ENCODE measurements at regions not wholly inside any gene's neighbourhood (a gene's known extent, or its start where the extent isn't known, plus 50 kb on each side); places are given as distances from the start of the nearest gene placed in this dataset.

DNA sequence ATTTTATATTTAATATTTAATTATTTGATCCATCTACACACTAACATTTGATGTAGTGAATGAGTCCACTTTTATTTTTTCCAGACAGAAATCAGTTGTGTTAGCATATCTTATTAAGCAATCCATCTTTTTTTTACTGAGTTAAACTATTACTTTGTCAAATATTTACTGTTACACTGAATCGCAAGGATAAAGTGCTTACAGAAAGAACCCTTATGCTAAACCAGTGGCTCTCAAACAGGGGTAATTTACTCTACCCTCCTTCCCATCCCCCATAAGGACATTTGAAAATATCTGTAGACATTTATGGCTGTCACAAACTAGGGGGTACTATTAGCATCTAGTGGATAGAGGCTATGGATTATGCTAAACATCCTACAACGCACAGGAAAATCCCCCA is 508.2 kb downstream of the C12orf50 start:
- no peak for DNase-seq
- WGBS (ENCODE audit: extremely low coverage, insufficient coverage, low lambda C conversion rate), result no CpG with 5 or more reads among the region's 2 CpGs
- H3K4me3 ChIP-seq (ENCODE audit: low read length), result no peak overlapping the region

GRCh38 chr12:87518481-87518880 is 510.7 kb downstream of the C12orf50 start:
- no peak overlapping the region for H2BK120ac ChIP-seq (ENCODE audit: low read depth, low read length)
- no peak overlapping the region for H2BK5ac ChIP-seq (ENCODE audit: low read length)
- no peak overlapping the region for H3K23ac ChIP-seq (ENCODE audit: low read length)
- no peak overlapping the region for H4K5ac ChIP-seq (ENCODE audit: low read length)
- no peaks in the 10 kb centered on the region for H3K36me3 ChIP-seq (ENCODE audit: control insufficient read depth, insufficient read depth, low read length)
- no CpG with 5 or more reads among the region's 1 CpG for WGBS (ENCODE audit: extremely low coverage, insufficient coverage, low lambda C conversion rate)
- no peaks in the 10 kb centered on the region for H3K4me1 ChIP-seq (ENCODE audit: control insufficient read depth, low read depth, low read length)
- no peak overlapping the region for H3K27ac ChIP-seq (ENCODE audit: low read depth, low read length)
- no peaks in the 10 kb centered on the region for H3K27me3 ChIP-seq (ENCODE audit: insufficient read depth, low read length, poor library complexity)
- H2BK15ac ChIP-seq (replicated peaks; ENCODE audit: low read depth), result no peak overlapping the region
- H3K56ac ChIP-seq (ENCODE audit: low read length), result no peak overlapping the region
- no peaks in the 10 kb centered on the region for H3K79me2 ChIP-seq (ENCODE audit: control insufficient read depth, insufficient read depth, low read length)
- H3K79me1 ChIP-seq (ENCODE audit: low read length), result no peaks in the 10 kb centered on the region
- no peak overlapping the region for H3K9ac ChIP-seq (ENCODE audit: low read length)
- no peak for DNase-seq
- H3K4me2 ChIP-seq (ENCODE audit: low read length), result no peak overlapping the region
- no peak overlapping the region for H3K4ac ChIP-seq (ENCODE audit: low read depth, low read length)
- H3K4me3 ChIP-seq (ENCODE audit: low read length), result no peak overlapping the region
- no peak overlapping the region for H2AK5ac ChIP-seq (ENCODE audit: low read length)
- no peak overlapping the region for H4K8ac ChIP-seq (ENCODE audit: low read depth, low read length)
- no peak overlapping the region for H3K18ac ChIP-seq (ENCODE audit: low read length)

More for the DNA sequence above, 508.2 kb downstream of the C12orf50 start:
- Histone ChIP-seq H3K56ac (ENCODE audit: low read length) (no peak overlapping the region), H3K79me2 (ENCODE audit: control insufficient read depth, insufficient read depth, low read length) (no peaks in the 10 kb centered on the region), H3K18ac (ENCODE audit: low read length) (no peak overlapping the region), H2AK5ac (ENCODE audit: low read length) (no peak overlapping the region), H3K27me3 (ENCODE audit: insufficient read depth, low read length, poor library complexity) (no peaks in the 10 kb centered on the region), H3K9ac (ENCODE audit: low read length) (no peak overlapping the region), H2BK5ac (ENCODE audit: low read length) (no peak overlapping the region), H3K23ac (ENCODE audit: low read length) (no peak overlapping the region), H3K4ac (ENCODE audit: low read depth, low read length) (no peak overlapping the region), H3K4me1 (ENCODE audit: control insufficient read depth, low read depth, low read length) (no peaks in the 10 kb centered on the region), H2BK15ac (replicated peaks; ENCODE audit: low read depth) (no peak overlapping the region), H2BK120ac (ENCODE audit: low read depth, low read length) (no peak overlapping the region), H4K5ac (ENCODE audit: low read length) (no peak overlapping the region), H3K27ac (ENCODE audit: low read depth, low read length) (no peak overlapping the region), H3K79me1 (ENCODE audit: low read length) (no peaks in the 10 kb centered on the region), H3K4me2 (ENCODE audit: low read length) (no peak overlapping the region), H4K8ac (ENCODE audit: low read depth, low read length) (no peak overlapping the region), H3K36me3 (ENCODE audit: control insufficient read depth, insufficient read depth, low read length) (no peaks in the 10 kb centered on the region)

DNA sequence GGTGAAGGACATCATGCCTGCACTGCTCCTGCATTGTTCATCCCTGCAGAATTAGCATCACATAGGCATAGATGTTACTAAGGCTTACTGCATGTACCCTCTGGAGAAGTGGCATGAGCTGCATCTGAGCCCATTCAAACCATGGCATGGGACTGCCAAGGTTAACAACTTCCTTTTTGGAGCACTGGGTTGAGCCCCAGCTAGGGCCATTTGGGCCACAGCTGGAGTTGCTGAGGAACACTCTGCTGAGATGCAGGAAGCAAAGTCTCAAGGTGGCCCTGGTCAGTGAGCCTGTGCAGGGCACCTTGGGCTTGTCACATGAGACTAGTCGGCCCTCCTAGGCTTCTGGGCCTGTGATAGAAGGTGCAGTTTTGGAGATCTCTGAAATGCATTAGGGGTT is 511.2 kb downstream of the C12orf50 start:
- no peaks in the 10 kb centered on the region for H3K4me1 ChIP-seq (ENCODE audit: control insufficient read depth, low read depth, low read length)
- no CpG with 5 or more reads among the region's 1 CpG for WGBS (ENCODE audit: extremely low coverage, insufficient coverage, low lambda C conversion rate)
- no peak overlapping the region for H3K23ac ChIP-seq (ENCODE audit: low read length)
- H3K4me2 ChIP-seq (ENCODE audit: low read length), result no peak overlapping the region
- H4K5ac ChIP-seq (ENCODE audit: low read length), result no peak overlapping the region
- H3K18ac ChIP-seq (ENCODE audit: low read length), result no peak overlapping the region
- no peak overlapping the region for H3K4ac ChIP-seq (ENCODE audit: low read depth, low read length)
- H3K36me3 ChIP-seq (ENCODE audit: control insufficient read depth, insufficient read depth, low read length), result no peaks in the 10 kb centered on the region
- H3K79me1 ChIP-seq (ENCODE audit: low read length), result no peaks in the 10 kb centered on the region
- no peaks in the 10 kb centered on the region for H3K79me2 ChIP-seq (ENCODE audit: control insufficient read depth, insufficient read depth, low read length)
- no peak overlapping the region for H2AK5ac ChIP-seq (ENCODE audit: low read length)
- no peak overlapping the region for H3K27ac ChIP-seq (ENCODE audit: low read depth, low read length)
- H2BK15ac ChIP-seq (replicated peaks; ENCODE audit: low read depth), result no peak overlapping the region
- no peak overlapping the region for H2BK5ac ChIP-seq (ENCODE audit: low read length)
- H3K4me3 ChIP-seq (ENCODE audit: low read length), result no peak overlapping the region
- no peaks in the 10 kb centered on the region for H3K27me3 ChIP-seq (ENCODE audit: insufficient read depth, low read length, poor library complexity)
- no peak overlapping the region for H3K56ac ChIP-seq (ENCODE audit: low read length)
- no peak overlapping the region for H3K9ac ChIP-seq (ENCODE audit: low read length)
- H4K8ac ChIP-seq (ENCODE audit: low read depth, low read length), result no peak overlapping the region
- no peak overlapping the region for H2BK120ac ChIP-seq (ENCODE audit: low read depth, low read length)
- DNase-seq, result no peak

- Histone ChIP-seq H3K56ac (ENCODE audit: low read length) (no peak overlapping the region), H3K36me3 (ENCODE audit: control insufficient read depth, insufficient read depth, low read length) (no peaks in the 10 kb centered on the region), H2AK5ac (ENCODE audit: low read length) (no peak overlapping the region), H2BK120ac (ENCODE audit: low read depth, low read length) (no peak overlapping the region), H3K4ac (ENCODE audit: low read depth, low read length) (no peak overlapping the region), H4K5ac (ENCODE audit: low read length) (no peak overlapping the region), H3K4me3 (ENCODE audit: low read length) (no peak overlapping the region), H3K18ac (ENCODE audit: low read length) (no peak overlapping the region), H3K79me2 (ENCODE audit: control insufficient read depth, insufficient read depth, low read length) (no peaks in the 10 kb centered on the region), H3K27me3 (ENCODE audit: insufficient read depth, low read length, poor library complexity) (no peaks in the 10 kb centered on the region), H2BK15ac (replicated peaks; ENCODE audit: low read depth) (no peak overlapping the region), H3K27ac (ENCODE audit: low read depth, low read length) (no peak overlapping the region), H3K23ac (ENCODE audit: low read length) (no peak overlapping the region), H3K4me1 (ENCODE audit: control insufficient read depth, low read depth, low read length) (no peaks in the 10 kb centered on the region), H4K8ac (ENCODE audit: low read depth, low read length) (no peak overlapping the region), H3K4me2 (ENCODE audit: low read length) (no peak overlapping the region), H2BK5ac (ENCODE audit: low read length) (no peak overlapping the region), H3K79me1 (ENCODE audit: low read length) (no peaks in the 10 kb centered on the region), H3K9ac (ENCODE audit: low read length) (no peak overlapping the region)
- DNase-seq, result no peak
- no CpG with 5 or more reads among the region's 2 CpGs for WGBS (ENCODE audit: extremely low coverage, insufficient coverage, low lambda C conversion rate)
These were observed 515.5 kb downstream of the C12orf50 start for GRCh38 chr12:87513536-87514280.

DNA sequence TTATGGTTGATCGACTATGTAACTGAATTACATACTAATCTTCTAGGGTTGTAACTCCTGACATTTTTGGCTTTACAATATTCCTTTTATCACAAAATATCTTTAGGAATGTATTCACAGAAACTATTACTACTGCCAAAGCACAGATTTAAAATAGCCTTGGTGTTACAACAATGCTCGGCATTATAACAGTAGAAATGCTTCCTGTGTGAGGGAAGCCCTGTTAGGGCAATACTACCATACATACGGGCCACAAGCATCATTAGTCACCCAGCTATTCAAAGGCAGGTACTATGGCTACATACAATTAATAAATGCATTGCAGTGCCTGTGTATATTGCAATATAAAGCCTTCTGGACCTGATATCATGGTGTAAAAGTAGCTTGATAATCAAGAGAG is 517.8 kb downstream of the C12orf50 start:
- Histone ChIP-seq H3K27me3 (ENCODE audit: insufficient read depth, low read length, poor library complexity) (no peaks in the 10 kb centered on the region), H3K79me1 (ENCODE audit: low read length) (no peaks in the 10 kb centered on the region), H3K36me3 (ENCODE audit: control insufficient read depth, insufficient read depth, low read length) (no peaks in the 10 kb centered on the region), H3K27ac (ENCODE audit: low read depth, low read length) (no peak overlapping the region), H3K4ac (ENCODE audit: low read depth, low read length) (no peak overlapping the region), H2BK120ac (ENCODE audit: low read depth, low read length) (no peak overlapping the region), H3K18ac (ENCODE audit: low read length) (no peak overlapping the region), H4K5ac (ENCODE audit: low read length) (no peak overlapping the region), H3K23ac (ENCODE audit: low read length) (no peak overlapping the region), H2BK15ac (replicated peaks; ENCODE audit: low read depth) (no peak overlapping the region), H2BK5ac (ENCODE audit: low read length) (no peak overlapping the region), H3K4me3 (ENCODE audit: low read length) (no peak overlapping the region), H3K56ac (ENCODE audit: low read length) (no peak overlapping the region), H3K9ac (ENCODE audit: low read length) (no peak overlapping the region), H3K79me2 (ENCODE audit: control insufficient read depth, insufficient read depth, low read length) (no peaks in the 10 kb centered on the region), H2AK5ac (ENCODE audit: low read length) (no peak overlapping the region), H3K4me1 (ENCODE audit: control insufficient read depth, low read depth, low read length) (no peaks in the 10 kb centered on the region), H4K8ac (ENCODE audit: low read depth, low read length) (no peak overlapping the region), H3K4me2 (ENCODE audit: low read length) (no peak overlapping the region)
- no peak for DNase-seq
- no CpG with 5 or more reads among the region's 3 CpGs for WGBS (ENCODE audit: extremely low coverage, insufficient coverage, low lambda C conversion rate)

- H3K4me3 ChIP-seq (ENCODE audit: low read length), result no peak overlapping the region
- no peak overlapping the region for H3K56ac ChIP-seq (ENCODE audit: low read length)
- H3K4me1 ChIP-seq (ENCODE audit: control insufficient read depth, low read depth, low read length), result no peaks in the 10 kb centered on the region
- no peak overlapping the region for H3K4ac ChIP-seq (ENCODE audit: low read depth, low read length)
- no peak overlapping the region for H4K8ac ChIP-seq (ENCODE audit: low read depth, low read length)
- H3K4me2 ChIP-seq (ENCODE audit: low read length), result no peak overlapping the region
- H2AK5ac ChIP-seq (ENCODE audit: low read length), result no peak overlapping the region
- no peak overlapping the region for H3K27ac ChIP-seq (ENCODE audit: low read depth, low read length)
- H3K18ac ChIP-seq (ENCODE audit: low read length), result no peak overlapping the region
- no peak overlapping the region for H2BK120ac ChIP-seq (ENCODE audit: low read depth, low read length)
- H2BK5ac ChIP-seq (ENCODE audit: low read length), result no peak overlapping the region
- H3K9ac ChIP-seq (ENCODE audit: low read length), result no peak overlapping the region
- no peaks in the 10 kb centered on the region for H3K36me3 ChIP-seq (ENCODE audit: control insufficient read depth, insufficient read depth, low read length)
- no peaks in the 10 kb centered on the region for H3K79me1 ChIP-seq (ENCODE audit: low read length)
- H3K79me2 ChIP-seq (ENCODE audit: control insufficient read depth, insufficient read depth, low read length), result no peaks in the 10 kb centered on the region
- H3K27me3 ChIP-seq (ENCODE audit: insufficient read depth, low read length, poor library complexity), result no peaks in the 10 kb centered on the region
- no peak overlapping the region for H4K5ac ChIP-seq (ENCODE audit: low read length)
- no peak for DNase-seq
- no peak overlapping the region for H3K23ac ChIP-seq (ENCODE audit: low read length)
- H2BK15ac ChIP-seq (replicated peaks; ENCODE audit: low read depth), result no peak overlapping the region
These were observed 519.9 kb downstream of the C12orf50 start for GRCh38 chr12:87509237-87509820.

Data from mesendoderm (in vitro differentiated cells).